ENCODE measurements at regions not wholly inside any gene's neighbourhood (a gene's known extent, or its start where the extent isn't known, plus 50 kb on each side); places are given as distances from the start of the nearest gene placed in this dataset.

DNA sequence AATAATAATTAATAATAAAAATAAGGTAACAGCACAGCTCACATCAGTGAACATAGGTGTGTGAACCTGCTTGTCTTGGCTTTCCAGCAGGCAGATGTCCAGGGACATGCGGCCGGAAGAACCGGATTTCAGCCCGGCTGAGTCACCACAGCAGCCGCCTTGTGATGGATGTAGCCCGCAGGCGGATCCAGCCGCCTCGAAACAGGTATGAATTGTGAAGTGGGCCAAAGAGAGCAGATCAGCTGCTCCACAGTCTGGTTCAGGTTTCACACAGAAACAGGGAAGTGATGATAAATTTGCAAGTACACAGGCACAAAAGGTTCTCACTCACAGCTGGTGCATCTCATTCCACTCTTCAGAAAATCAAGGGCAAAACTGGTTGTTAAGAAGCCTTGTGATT lies 55.1 kb downstream of the ID4 start:
- no peak for TF ChIP-seq CTCF (IDR thresholded peaks at IDR 0.05; ENCODE audit: insufficient read depth, low read length, poor library complexity, severe bottlenecking)
- Histone ChIP-seq H3K4me3 (replicated peaks; ENCODE audit: low read depth, low read length) (no peak overlapping the region), H3K27me3 (replicated peaks; ENCODE audit: control insufficient read depth, insufficient read depth, low read length) (no peaks in the 10 kb centered on the region), H3K36me3 (ENCODE audit: control insufficient read depth, insufficient read depth, low read length) (no peaks in the 10 kb centered on the region)
- no peak for DNase-seq (ENCODE audit: extremely low read depth, insufficient read length)

- no peak for TF ChIP-seq CTCF (IDR thresholded peaks at IDR 0.05; ENCODE audit: insufficient read depth, low read length, poor library complexity, severe bottlenecking)
- Histone ChIP-seq H3K4me3 (replicated peaks; ENCODE audit: low read depth, low read length) (no peak overlapping the region), H3K36me3 (ENCODE audit: control insufficient read depth, insufficient read depth, low read length) (no peaks in the 10 kb centered on the region), H3K27me3 (replicated peaks; ENCODE audit: control insufficient read depth, insufficient read depth, low read length) (no peaks in the 10 kb centered on the region)
- DNase-seq (ENCODE audit: extremely low read depth, insufficient read length): no peak
Observed at GRCh38 chr6:19895866-19896692, 58.9 kb downstream of the ID4 start.

- no peaks in the 10 kb centered on the region for H3K27me3 ChIP-seq (replicated peaks; ENCODE audit: control insufficient read depth, insufficient read depth, low read length)
- no peak for TF ChIP-seq CTCF (IDR thresholded peaks at IDR 0.05; ENCODE audit: insufficient read depth, low read length, poor library complexity, severe bottlenecking)
- no peaks in the 10 kb centered on the region for H3K36me3 ChIP-seq (ENCODE audit: control insufficient read depth, insufficient read depth, low read length)
- DNase-seq (ENCODE audit: extremely low read depth, insufficient read length): no peak
- no peak overlapping the region for H3K4me3 ChIP-seq (replicated peaks; ENCODE audit: low read depth, low read length)
Observed at GRCh38 chr6:19896693-19897010, 59.5 kb downstream of the ID4 start.

DNA sequence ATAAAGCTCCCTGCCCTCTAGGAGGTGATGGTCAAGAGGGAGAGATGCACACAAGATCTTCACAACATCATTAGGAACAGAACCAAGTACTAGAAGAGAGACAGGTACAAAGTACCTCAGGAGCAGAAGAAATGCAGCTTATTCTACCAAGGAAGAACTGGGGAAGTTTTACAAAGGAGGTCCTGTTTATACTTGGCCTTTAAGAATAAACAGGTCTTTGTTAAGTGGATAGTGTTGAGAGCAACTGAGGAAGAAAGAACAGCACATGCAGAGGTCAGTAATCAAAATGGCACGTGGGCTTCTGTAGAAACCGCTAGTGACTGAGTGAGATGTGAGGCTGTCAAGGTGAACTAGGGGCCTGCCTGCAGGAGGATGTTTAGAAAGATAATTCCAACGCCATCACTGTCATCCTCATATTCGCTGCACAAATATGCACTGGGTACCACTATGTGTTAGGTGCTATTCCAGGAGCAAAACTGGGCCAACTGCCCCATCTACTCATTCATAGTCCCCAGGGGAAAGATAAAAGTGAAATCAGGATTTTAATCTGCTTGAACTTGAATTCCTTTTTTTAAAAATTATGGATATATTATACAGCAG lies 61.1 kb downstream of the ID4 start:
- TF ChIP-seq CTCF (IDR thresholded peaks at IDR 0.05; ENCODE audit: insufficient read depth, low read length, poor library complexity, severe bottlenecking): no peak
- Histone ChIP-seq H3K27me3 (replicated peaks; ENCODE audit: control insufficient read depth, insufficient read depth, low read length) (no peaks in the 10 kb centered on the region), H3K4me3 (replicated peaks; ENCODE audit: low read depth, low read length) (no peak overlapping the region), H3K36me3 (ENCODE audit: control insufficient read depth, insufficient read depth, low read length) (no peaks in the 10 kb centered on the region)
- DNase-seq (ENCODE audit: extremely low read depth, insufficient read length): no peak

DNA sequence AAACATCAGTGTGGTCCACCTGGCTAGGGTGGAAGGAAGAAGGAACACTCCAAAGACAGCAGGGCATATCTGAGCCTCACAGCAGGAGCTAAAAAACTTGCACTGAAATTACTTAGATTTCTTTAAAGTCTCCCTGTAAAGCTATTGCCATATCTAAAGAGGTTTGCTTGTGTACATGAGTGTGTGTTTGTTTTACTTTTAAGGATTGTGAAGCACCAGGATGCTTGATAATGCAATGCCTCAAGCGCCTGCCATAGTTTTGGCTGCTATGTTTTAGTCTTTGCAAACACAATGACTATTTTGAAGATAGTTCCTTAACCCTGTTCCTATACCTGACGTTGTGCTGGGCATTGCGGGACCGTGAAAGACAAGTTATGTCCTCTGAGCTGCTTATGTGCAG lies 65.0 kb downstream of the ID4 start:
- TF ChIP-seq CTCF (IDR thresholded peaks at IDR 0.05; ENCODE audit: insufficient read depth, low read length, poor library complexity, severe bottlenecking): no peak
- H3K27me3 ChIP-seq (replicated peaks; ENCODE audit: control insufficient read depth, insufficient read depth, low read length): no peaks in the 10 kb centered on the region
- H3K36me3 ChIP-seq (ENCODE audit: control insufficient read depth, insufficient read depth, low read length): no peaks in the 10 kb centered on the region
- no peak overlapping the region for H3K4me3 ChIP-seq (replicated peaks; ENCODE audit: low read depth, low read length)
- no peak for DNase-seq (ENCODE audit: extremely low read depth, insufficient read length)

Measured in GM06990 (cell line).